ENCODE measurements at regions not wholly inside any gene's neighbourhood (a gene's known extent, or its start where the extent isn't known, plus 50 kb on each side); places are given as distances from the start of the nearest gene placed in this dataset.

DNA sequence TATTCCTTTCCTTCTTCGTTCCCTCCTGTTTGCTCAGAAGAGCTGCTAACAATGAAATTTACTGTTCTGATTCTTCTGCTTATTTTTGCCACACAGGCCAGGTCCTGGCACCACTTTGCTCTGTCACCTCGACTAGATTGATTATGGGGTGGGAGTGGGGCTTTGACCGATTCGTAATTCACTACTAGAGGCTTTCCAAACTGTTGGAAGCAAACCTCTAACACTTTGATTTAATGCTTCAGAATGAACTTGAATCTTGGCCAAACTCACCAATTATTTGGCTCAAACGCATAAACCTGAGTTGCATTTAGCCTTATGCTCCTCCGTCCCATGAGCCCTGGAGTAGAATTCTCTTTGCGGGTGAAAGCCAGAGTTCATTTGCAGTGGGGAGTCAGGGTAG lies 476.2 kb upstream of the FZD8 start:
- Histone ChIP-seq H3K27ac (ENCODE audit: insufficient read depth, low read length, poor library complexity, severe bottlenecking) (no peak overlapping the region), H3K4me3 (ENCODE audit: low read depth, low read length) (no peak overlapping the region), H3K27me3 (ENCODE audit: control insufficient read depth, insufficient read depth, low read length) (no peaks in the 10 kb centered on the region), H3K9me3 (ENCODE audit: control insufficient read depth in 2 of 2, low read length in 2 of 2) (no peaks in the 10 kb centered on the region), H3K4me1 (ENCODE audit: control insufficient read depth, insufficient read depth, low read length, poor library complexity, severe bottlenecking) (no peaks in the 10 kb centered on the region), H3K36me3 (ENCODE audit: control insufficient read depth, insufficient read depth, low read length) (no peaks in the 10 kb centered on the region)
- Mint-ChIP-seq H3K27ac (no peak overlapping the region), H3K36me3 (no peaks in the 10 kb centered on the region), H3K9me3 (peaks cover 0 to 15% (median 7%) of the 10 kb centered on the region in 7 donors), H3K4me1 (no peaks in the 10 kb centered on the region), H3K4me3 (peak overlapping the region in 1 of 4 donors; percentile 70), H3K27me3 (no peaks in the 10 kb centered on the region)
- ATAC-seq (ENCODE audit: low read depth in 2 of 2) (no peak), DNase-seq (no peak)

DNA sequence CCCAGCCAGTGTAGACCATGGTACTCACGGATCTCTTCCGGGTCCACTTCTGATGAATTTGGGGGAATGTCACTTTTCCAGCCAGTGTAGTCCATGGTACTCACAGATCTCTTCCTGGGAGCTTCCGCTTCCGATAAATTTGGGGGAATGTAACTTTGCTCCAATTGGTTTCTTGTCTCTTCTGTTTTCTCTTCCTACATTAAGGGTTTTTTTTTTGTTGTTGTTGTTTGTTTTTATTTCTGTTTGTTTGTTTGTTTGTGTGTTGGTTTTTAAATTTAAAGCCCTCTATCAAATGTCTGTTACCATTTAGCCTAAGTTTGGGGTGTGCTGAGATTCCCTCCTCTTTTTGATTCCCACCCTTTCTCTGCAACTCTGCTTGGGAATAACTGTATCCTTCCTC lies 475.8 kb upstream of the FZD8 start:
- no peaks in the 10 kb centered on the region for H3K27me3 Mint-ChIP-seq
- H3K4me1 ChIP-seq (ENCODE audit: control insufficient read depth, insufficient read depth, low read length, poor library complexity, severe bottlenecking), result no peaks in the 10 kb centered on the region
- no peak overlapping the region for H3K27ac ChIP-seq (ENCODE audit: insufficient read depth, low read length, poor library complexity, severe bottlenecking)
- H3K9me3 Mint-ChIP-seq, result peaks cover 0 to 16% (median 5%) of the 10 kb centered on the region in 7 donors
- ATAC-seq (ENCODE audit: low read depth in 2 of 2) (no peak), DNase-seq (no peak)
- H3K4me1 Mint-ChIP-seq, result no peaks in the 10 kb centered on the region
- H3K4me3 ChIP-seq (ENCODE audit: low read depth, low read length), result no peak overlapping the region
- no peaks in the 10 kb centered on the region for H3K36me3 ChIP-seq (ENCODE audit: control insufficient read depth, insufficient read depth, low read length)
- no peak overlapping the region for H3K4me3 Mint-ChIP-seq
- H3K36me3 Mint-ChIP-seq, result no peaks in the 10 kb centered on the region
- H3K27ac Mint-ChIP-seq, result no peak overlapping the region
- H3K9me3 ChIP-seq (ENCODE audit: control insufficient read depth in 2 of 2, low read length in 2 of 2), result no peaks in the 10 kb centered on the region
- no peaks in the 10 kb centered on the region for H3K27me3 ChIP-seq (ENCODE audit: control insufficient read depth, insufficient read depth, low read length)

DNA sequence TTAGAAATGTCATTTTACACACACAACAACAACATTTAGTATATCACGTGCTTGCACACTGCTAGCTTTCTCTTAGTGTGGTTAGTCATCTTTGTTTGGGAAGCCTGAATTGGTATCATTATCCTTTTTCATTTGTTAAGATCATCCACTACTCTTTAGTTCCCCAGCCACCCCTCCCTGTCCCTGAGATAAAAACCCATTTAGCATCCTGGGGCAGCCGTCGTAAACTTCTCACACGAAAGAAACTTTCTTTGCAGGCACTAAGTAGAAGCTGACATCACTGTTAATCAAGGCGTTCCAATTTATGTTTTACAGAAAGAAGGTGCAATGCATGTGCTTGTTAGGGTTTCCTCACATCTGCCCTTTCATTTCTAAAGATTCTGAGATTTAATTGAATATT lies 475.1 kb upstream of the FZD8 start:
- H3K36me3 Mint-ChIP-seq, result no peaks in the 10 kb centered on the region
- no peaks in the 10 kb centered on the region for H3K27me3 ChIP-seq (ENCODE audit: control insufficient read depth, insufficient read depth, low read length)
- H3K36me3 ChIP-seq (ENCODE audit: control insufficient read depth, insufficient read depth, low read length), result no peaks in the 10 kb centered on the region

DNA sequence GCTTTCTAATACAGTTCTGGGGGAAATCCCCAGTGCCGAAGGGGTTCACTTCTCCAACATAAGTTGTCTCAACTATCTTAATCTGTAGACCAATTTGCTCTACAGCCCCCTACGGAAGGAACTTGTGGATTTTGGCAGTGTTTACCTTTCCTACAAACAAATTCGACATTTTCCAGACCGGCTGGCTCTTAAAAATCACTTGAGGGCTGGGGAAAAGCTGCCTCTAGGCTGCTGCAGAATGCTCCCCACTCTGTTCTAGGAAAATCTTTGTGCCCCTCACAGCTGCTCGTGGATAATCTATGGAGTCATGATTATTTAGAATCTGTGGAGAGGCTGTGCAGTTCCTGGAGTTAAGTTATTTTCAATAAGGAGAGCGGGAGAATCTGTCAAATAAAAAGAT lies 474.6 kb upstream of the FZD8 start:
- Histone ChIP-seq H3K27me3 (ENCODE audit: control insufficient read depth, insufficient read depth, low read length) (no peaks in the 10 kb centered on the region), H3K9me3 (ENCODE audit: control insufficient read depth in 2 of 2, low read length in 2 of 2) (no peaks in the 10 kb centered on the region), H3K27ac (ENCODE audit: insufficient read depth, low read length, poor library complexity, severe bottlenecking) (no peak overlapping the region), H3K4me3 (ENCODE audit: low read depth, low read length) (no peak overlapping the region), H3K4me1 (ENCODE audit: control insufficient read depth, insufficient read depth, low read length, poor library complexity, severe bottlenecking) (no peaks in the 10 kb centered on the region), H3K36me3 (ENCODE audit: control insufficient read depth, insufficient read depth, low read length) (no peaks in the 10 kb centered on the region)
- H3K27me3 Mint-ChIP-seq, result no peaks in the 10 kb centered on the region
- no peak overlapping the region for H3K27ac Mint-ChIP-seq
- H3K9me3 Mint-ChIP-seq, result peaks cover 0 to 16% (median 4%) of the 10 kb centered on the region in 7 donors
- H3K36me3 Mint-ChIP-seq, result no peaks in the 10 kb centered on the region
- no peaks in the 10 kb centered on the region for H3K4me1 Mint-ChIP-seq
- ATAC-seq (ENCODE audit: low read depth in 2 of 2), result no peak
- no peak for DNase-seq
- no peak overlapping the region for H3K4me3 Mint-ChIP-seq

More for the DNA sequence above, 475.1 kb upstream of the FZD8 start:
- Mint-ChIP-seq H3K27me3 (no peaks in the 10 kb centered on the region), H3K9me3 (peaks cover 0 to 16% (median 4%) of the 10 kb centered on the region in 7 donors), H3K4me1 (no peaks in the 10 kb centered on the region), H3K27ac (no peak overlapping the region), H3K4me3 (no peak overlapping the region)
- ATAC-seq (ENCODE audit: low read depth in 2 of 2) (no peak), DNase-seq (no peak)
- H3K27ac ChIP-seq (ENCODE audit: insufficient read depth, low read length, poor library complexity, severe bottlenecking), result no peak overlapping the region
- H3K9me3 ChIP-seq (ENCODE audit: control insufficient read depth in 2 of 2, low read length in 2 of 2), result no peaks in the 10 kb centered on the region
- H3K4me1 ChIP-seq (ENCODE audit: control insufficient read depth, insufficient read depth, low read length, poor library complexity, severe bottlenecking), result no peaks in the 10 kb centered on the region
- no peak overlapping the region for H3K4me3 ChIP-seq (ENCODE audit: low read depth, low read length)

- H3K27me3 ChIP-seq (ENCODE audit: control insufficient read depth, insufficient read depth, low read length), result no peaks in the 10 kb centered on the region
- no peaks in the 10 kb centered on the region for H3K36me3 Mint-ChIP-seq
- H3K27ac Mint-ChIP-seq, result no peak overlapping the region
- peaks cover 0 to 16% (median 4%) of the 10 kb centered on the region in 7 donors for H3K9me3 Mint-ChIP-seq
- H3K9me3 ChIP-seq (ENCODE audit: control insufficient read depth in 2 of 2, low read length in 2 of 2), result no peaks in the 10 kb centered on the region
- no peak for DNase-seq
- H3K4me1 Mint-ChIP-seq, result no peaks in the 10 kb centered on the region
- no peaks in the 10 kb centered on the region for H3K36me3 ChIP-seq (ENCODE audit: control insufficient read depth, insufficient read depth, low read length)
- no peak for ATAC-seq (ENCODE audit: low read depth in 2 of 2)
- no peak overlapping the region for H3K27ac ChIP-seq (ENCODE audit: insufficient read depth, low read length, poor library complexity, severe bottlenecking)
- H3K4me1 ChIP-seq (ENCODE audit: control insufficient read depth, insufficient read depth, low read length, poor library complexity, severe bottlenecking), result no peaks in the 10 kb centered on the region
- H3K4me3 ChIP-seq (ENCODE audit: low read depth, low read length), result no peak overlapping the region
- H3K4me3 Mint-ChIP-seq, result no peak overlapping the region
- no peaks in the 10 kb centered on the region for H3K27me3 Mint-ChIP-seq
Measured at GRCh38 chr10:36116040-36116439, 473.9 kb upstream of the FZD8 start.

- DNase-seq (no peak), ATAC-seq (ENCODE audit: low read depth in 2 of 2) (no peak)
- Mint-ChIP-seq H3K4me1 (no peaks in the 10 kb centered on the region), H3K27me3 (no peaks in the 10 kb centered on the region), H3K4me3 (no peak overlapping the region), H3K27ac (no peak overlapping the region), H3K9me3 (peaks cover 0 to 14% (median 5%) of the 10 kb centered on the region in 7 donors), H3K36me3 (no peaks in the 10 kb centered on the region)
- H3K4me3 ChIP-seq (ENCODE audit: low read depth, low read length), result no peak overlapping the region
- H3K4me1 ChIP-seq (ENCODE audit: control insufficient read depth, insufficient read depth, low read length, poor library complexity, severe bottlenecking), result no peaks in the 10 kb centered on the region
- no peak overlapping the region for H3K27ac ChIP-seq (ENCODE audit: insufficient read depth, low read length, poor library complexity, severe bottlenecking)
- H3K27me3 ChIP-seq (ENCODE audit: control insufficient read depth, insufficient read depth, low read length), result no peaks in the 10 kb centered on the region
- no peaks in the 10 kb centered on the region for H3K36me3 ChIP-seq (ENCODE audit: control insufficient read depth, insufficient read depth, low read length)
- H3K9me3 ChIP-seq (ENCODE audit: control insufficient read depth in 2 of 2, low read length in 2 of 2), result no peaks in the 10 kb centered on the region
Measured at GRCh38 chr10:36115364-36115763, 473.3 kb upstream of the FZD8 start.

GRCh38 chr10:36114913-36115312 lies 472.8 kb upstream of the FZD8 start:
- H3K4me1 ChIP-seq (ENCODE audit: control insufficient read depth, insufficient read depth, low read length, poor library complexity, severe bottlenecking), result no peaks in the 10 kb centered on the region
- H3K4me3 ChIP-seq (ENCODE audit: low read depth, low read length), result no peak overlapping the region
- peaks cover 0 to 14% (median 4%) of the 10 kb centered on the region in 7 donors for H3K9me3 Mint-ChIP-seq
- no peaks in the 10 kb centered on the region for H3K27me3 Mint-ChIP-seq
- no peaks in the 10 kb centered on the region for H3K36me3 ChIP-seq (ENCODE audit: control insufficient read depth, insufficient read depth, low read length)
- H3K36me3 Mint-ChIP-seq, result no peaks in the 10 kb centered on the region
- H3K27ac Mint-ChIP-seq, result no peak overlapping the region
- H3K4me1 Mint-ChIP-seq, result no peaks in the 10 kb centered on the region
- no peak overlapping the region for H3K27ac ChIP-seq (ENCODE audit: insufficient read depth, low read length, poor library complexity, severe bottlenecking)
- H3K4me3 Mint-ChIP-seq, result no peak overlapping the region
- DNase-seq, result no peak
- H3K9me3 ChIP-seq (ENCODE audit: control insufficient read depth in 2 of 2, low read length in 2 of 2), result no peaks in the 10 kb centered on the region
- H3K27me3 ChIP-seq (ENCODE audit: control insufficient read depth, insufficient read depth, low read length), result no peaks in the 10 kb centered on the region
- ATAC-seq (ENCODE audit: low read depth in 2 of 2), result no peak

DNA sequence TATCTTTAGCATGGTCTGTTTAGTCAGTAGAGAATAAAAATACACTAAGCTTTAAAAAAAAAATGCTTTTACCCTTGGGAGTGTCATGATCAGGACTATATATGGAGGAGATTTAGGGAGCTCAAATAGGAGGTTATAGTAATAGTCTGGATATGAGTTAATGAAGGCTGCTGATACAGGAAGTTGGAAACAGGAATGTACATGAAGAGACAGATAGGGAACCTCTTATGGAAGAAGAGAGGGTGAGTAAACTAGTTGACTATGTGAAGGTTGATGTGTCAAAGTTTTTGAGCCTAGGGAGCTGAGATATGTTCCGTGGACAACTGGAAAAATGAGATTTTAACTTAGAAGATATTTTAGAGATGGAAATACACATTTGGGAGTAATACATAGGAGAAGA lies 472.0 kb upstream of the FZD8 start:
- H3K4me1 ChIP-seq (ENCODE audit: control insufficient read depth, insufficient read depth, low read length, poor library complexity, severe bottlenecking), result no peaks in the 10 kb centered on the region
- no peak overlapping the region for H3K4me3 ChIP-seq (ENCODE audit: low read depth, low read length)
- no peaks in the 10 kb centered on the region for H3K36me3 Mint-ChIP-seq
- H3K9me3 Mint-ChIP-seq, result peaks cover 0 to 14% (median 4%) of the 10 kb centered on the region in 7 donors
- H3K27me3 ChIP-seq (ENCODE audit: control insufficient read depth, insufficient read depth, low read length), result no peaks in the 10 kb centered on the region
- H3K27ac ChIP-seq (ENCODE audit: insufficient read depth, low read length, poor library complexity, severe bottlenecking), result no peak overlapping the region
- H3K4me3 Mint-ChIP-seq, result no peak overlapping the region
- no peaks in the 10 kb centered on the region for H3K9me3 ChIP-seq (ENCODE audit: control insufficient read depth in 2 of 2, low read length in 2 of 2)
- no peaks in the 10 kb centered on the region for H3K27me3 Mint-ChIP-seq
- ATAC-seq (ENCODE audit: low read depth in 2 of 2) (no peak), DNase-seq (no peak)
- no peaks in the 10 kb centered on the region for H3K4me1 Mint-ChIP-seq
- H3K27ac Mint-ChIP-seq, result no peak overlapping the region
- no peaks in the 10 kb centered on the region for H3K36me3 ChIP-seq (ENCODE audit: control insufficient read depth, insufficient read depth, low read length)
